ENCODE measurements at regions not wholly inside any gene's neighbourhood (a gene's known extent, or its start where the extent isn't known, plus 50 kb on each side); places are given as distances from the start of the nearest gene placed in this dataset.

GRCh38 chr5:143474616-143475015 is 71.1 kb upstream of the NR3C1 start:
- Histone ChIP-seq H3K9ac (ENCODE audit: insufficient read depth, low read depth, low read length) (no peak overlapping the region), H3K27ac (ENCODE audit: extremely low read length, insufficient read depth, low read length) (no peak overlapping the region), H4K20me1 (ENCODE audit: insufficient read depth, low read length) (no peaks in the 10 kb centered on the region), H3K27me3 (ENCODE audit: control insufficient read depth in 1 of 2, insufficient read depth in 2 of 2, low read length in 2 of 2) (no peaks in the 10 kb centered on the region), H3K4me2 (ENCODE audit: low read depth, low read length) (no peak overlapping the region), H3K36me3 (replicated peaks in 1 of 2; ENCODE audit: control insufficient read depth in 1 of 2, insufficient read depth in 2 of 2, low read length in 2 of 2) (no peaks in the 10 kb centered on the region), H3K79me2 (ENCODE audit: insufficient read depth, low read length) (no peaks in the 10 kb centered on the region), H3K4me1 (ENCODE audit: insufficient read depth, low read length) (peaks cover 29% of the 10 kb centered on the region), H3K4me3 (replicated peaks in 1 of 3; ENCODE audit: insufficient read depth in 1 of 3, low read depth in 2 of 3, low read length in 3 of 3) (no peak overlapping the region), H2AFZ (ENCODE audit: low read length) (no peak overlapping the region), H3K9me3 (ENCODE audit: low read length) (no peaks in the 10 kb centered on the region)
- no TSS peak for BruUV-seq (replicated peaks)
- ATAC-seq (no peak), FAIRE-seq (no peak), DNase-seq (ENCODE audit: low spot score) (no peak)
- in situ Hi-C loops (cut with HindIII; ENCODE audit: extremely low pct_ligation_motif_present, low pct_unique_long_range_greater_than_20kb) = no loop called here
- ChIA-PET CTCF (ENCODE audit: low intra/inter-chr PET ratio, low total read pairs) (no interaction called here), POLR2A (no interaction called here)
- WGBS (ENCODE audit: low lambda C conversion rate) = 88% methylated on average over 3 of the region's 3 CpGs
- TF ChIP-seq ZNF367 (CRISPR knock-in tag; IDR thresholded peaks at IDR 0.05; ENCODE audit: borderline replicate concordance) (no peak), NFIB (CRISPR knock-in tag; IDR thresholded peaks at IDR 0.05; ENCODE audit: borderline replicate concordance) (no peak)
- intact Hi-C loops (cut with micrococcal nuclease; ENCODE audit: unreplicated experiment) = no loop called here

- Histone ChIP-seq H3K27ac (ENCODE audit: extremely low read length, insufficient read depth, low read length) (no peak overlapping the region), H3K79me2 (ENCODE audit: insufficient read depth, low read length) (no peaks in the 10 kb centered on the region), H4K20me1 (ENCODE audit: insufficient read depth, low read length) (no peaks in the 10 kb centered on the region), H3K4me1 (ENCODE audit: insufficient read depth, low read length) (peaks cover 20% of the 10 kb centered on the region), H3K9me3 (ENCODE audit: low read length) (no peaks in the 10 kb centered on the region), H2AFZ (ENCODE audit: low read length) (no peak overlapping the region), H3K27me3 (ENCODE audit: control insufficient read depth in 1 of 2, insufficient read depth in 2 of 2, low read length in 2 of 2) (no peaks in the 10 kb centered on the region), H3K4me3 (replicated peaks in 1 of 3; ENCODE audit: insufficient read depth in 1 of 3, low read depth in 2 of 3, low read length in 3 of 3) (no peak overlapping the region), H3K9ac (ENCODE audit: insufficient read depth, low read depth, low read length) (no peak overlapping the region), H3K4me2 (ENCODE audit: low read depth, low read length) (no peak overlapping the region), H3K36me3 (replicated peaks in 1 of 2; ENCODE audit: control insufficient read depth in 1 of 2, insufficient read depth in 2 of 2, low read length in 2 of 2) (no peaks in the 10 kb centered on the region)
- in situ Hi-C loops (cut with HindIII; ENCODE audit: extremely low pct_ligation_motif_present, low pct_unique_long_range_greater_than_20kb) (no loop called here), intact Hi-C loops (cut with micrococcal nuclease; ENCODE audit: unreplicated experiment) (no loop called here)
- ATAC-seq (no peak), DNase-seq (ENCODE audit: low spot score) (no peak), FAIRE-seq (no peak)
- POLR2A ChIA-PET = no interaction called here
- 90% methylated on average over 5 of the region's 5 CpGs for WGBS (ENCODE audit: low lambda C conversion rate)
- no TSS peak for BruUV-seq (replicated peaks)
- CTCF ChIA-PET (ENCODE audit: low intra/inter-chr PET ratio, low total read pairs) = no interaction called here
- no peak for TF ChIP-seq KLF16 (CRISPR knock-in tag; IDR thresholded peaks at IDR 0.05)
- TF ChIP-seq ZNF782 (CRISPR knock-in tag; IDR thresholded peaks at IDR 0.05; ENCODE audit: borderline replicate concordance) = no peak
- TF ChIP-seq HNRNPK (IDR thresholded peaks at IDR 0.05; ENCODE audit: low read depth, low read length, poor library complexity, severe bottlenecking) = no peak
- TF ChIP-seq ZFP36 (IDR thresholded peaks at IDR 0.05; ENCODE audit: borderline replicate concordance, low read depth, low read length, partially characterized antibody) = no peak
These were observed 70.0 kb upstream of the NR3C1 start for GRCh38 chr5:143473481-143473880.

All from HepG2 (cell line).